ENCODE measurements at regions not wholly inside any gene's neighbourhood (a gene's known extent, or its start where the extent isn't known, plus 50 kb on each side); places are given as distances from the start of the nearest gene placed in this dataset.
"Not testable (repeated sequence)": the region's sequence is repeated elsewhere in the genome, so short reads cannot be mapped to it uniquely, and the experiment has no call there.

GRCh38 chr6:154625721-154626120 lies 107.5 kb upstream of the SCAF8 start:
- no peak for DNase-seq (ENCODE audit: extremely low read depth in 1 of 2, low read depth in 1 of 2)

GRCh38 chr6:154629127-154629526 lies 104.1 kb upstream of the SCAF8 start:
- DNase-seq (ENCODE audit: extremely low read depth in 1 of 2, low read depth in 1 of 2), result no peak

- DNase-seq (ENCODE audit: extremely low read depth in 1 of 2, low read depth in 1 of 2), result no peak
Measured at GRCh38 chr6:154632119-154632518, 101.1 kb upstream of the SCAF8 start.

GRCh38 chr6:154637392-154637791 lies 95.8 kb upstream of the SCAF8 start:
- DNase-seq (ENCODE audit: extremely low read depth in 1 of 2, low read depth in 1 of 2), result no peak

- DNase-seq (ENCODE audit: extremely low read depth in 1 of 2, low read depth in 1 of 2), result no peak
Measured at GRCh38 chr6:154638369-154638768, 94.8 kb upstream of the SCAF8 start.

- not testable (repeated sequence) for DNase-seq (ENCODE audit: extremely low read depth in 1 of 2, low read depth in 1 of 2)
Measured at GRCh38 chr6:154639196-154639595, 94.0 kb upstream of the SCAF8 start.

- DNase-seq (ENCODE audit: extremely low read depth in 1 of 2, low read depth in 1 of 2), result no peak
Measured at GRCh38 chr6:154648188-154648887, 84.9 kb upstream of the SCAF8 start.

- no peak for DNase-seq (ENCODE audit: extremely low read depth in 1 of 2, low read depth in 1 of 2)
Measured at GRCh38 chr6:154648888-154649205, 84.4 kb upstream of the SCAF8 start.

GRCh38 chr6:154649721-154650120 lies 83.5 kb upstream of the SCAF8 start:
- DNase-seq (ENCODE audit: extremely low read depth in 1 of 2, low read depth in 1 of 2), result no peak

GRCh38 chr6:154650351-154650750 lies 82.9 kb upstream of the SCAF8 start:
- no peak for DNase-seq (ENCODE audit: extremely low read depth in 1 of 2, low read depth in 1 of 2)

GRCh38 chr6:154651656-154652055 lies 81.6 kb upstream of the SCAF8 start:
- no peak for DNase-seq (ENCODE audit: extremely low read depth in 1 of 2, low read depth in 1 of 2)

GRCh38 chr6:154653385-154653784 lies 79.8 kb upstream of the SCAF8 start:
- DNase-seq (ENCODE audit: extremely low read depth in 1 of 2, low read depth in 1 of 2), result no peak

- DNase-seq (ENCODE audit: extremely low read depth in 1 of 2, low read depth in 1 of 2), result no peak
Measured at GRCh38 chr6:154653853-154654252, 79.4 kb upstream of the SCAF8 start.

- DNase-seq (ENCODE audit: extremely low read depth in 1 of 2, low read depth in 1 of 2), result no peak
Measured at GRCh38 chr6:154656660-154657059, 76.6 kb upstream of the SCAF8 start.

- no peak for DNase-seq (ENCODE audit: extremely low read depth in 1 of 2, low read depth in 1 of 2)
Measured at GRCh38 chr6:154661768-154662167, 71.4 kb upstream of the SCAF8 start.

GRCh38 chr6:154664287-154664686 lies 68.9 kb upstream of the SCAF8 start:
- DNase-seq (ENCODE audit: extremely low read depth in 1 of 2, low read depth in 1 of 2), result no peak

- DNase-seq (ENCODE audit: extremely low read depth in 1 of 2, low read depth in 1 of 2), result no peak
Measured at GRCh38 chr6:154668156-154668555, 65.1 kb upstream of the SCAF8 start.

GRCh38 chr6:154672086-154672485 lies 61.1 kb upstream of the SCAF8 start:
- DNase-seq (ENCODE audit: extremely low read depth in 1 of 2, low read depth in 1 of 2), result no peak

GRCh38 chr6:154673919-154674318 lies 59.3 kb upstream of the SCAF8 start:
- DNase-seq (ENCODE audit: extremely low read depth in 1 of 2, low read depth in 1 of 2), result no peak

- peak; percentile 48 to 73 for DNase-seq (ENCODE audit: extremely low read depth in 1 of 2, low read depth in 1 of 2)
Measured at GRCh38 chr6:154675602-154676088, 57.6 kb upstream of the SCAF8 start.

- DNase-seq (ENCODE audit: extremely low read depth in 1 of 2, low read depth in 1 of 2), result no peak
Measured at GRCh38 chr6:154682633-154683125, 50.5 kb upstream of the SCAF8 start.
